ENCODE measurements at regions not wholly inside any gene's neighbourhood (a gene's known extent, or its start where the extent isn't known, plus 50 kb on each side); places are given as distances from the start of the nearest gene placed in this dataset.

- TF ChIP-seq NFIC (IDR thresholded peaks at IDR 0.05): no peak
These were observed 200.8 kb downstream of the DIRAS2 start for GRCh38 chr9:90441814-90442213.

GRCh38 chr9:90442723-90443122 is 199.9 kb downstream of the DIRAS2 start:
- TF ChIP-seq TAF1 (IDR thresholded peaks at IDR 0.05; ENCODE audit: low read depth) (no peak), MAX (IDR thresholded peaks at IDR 0.05) (no peak), YY1 (IDR thresholded peaks at IDR 0.05; ENCODE audit: low read depth) (no peak), USF1 (IDR thresholded peaks at IDR 0.05) (no peak), REST (IDR thresholded peaks at IDR 0.05; ENCODE audit: low read depth) (no peak), RAD21 (IDR thresholded peaks at IDR 0.05; ENCODE audit: low read depth) (no peak), TCF12 (IDR thresholded peaks at IDR 0.05; ENCODE audit: low read depth) (no peak), CEBPB (IDR thresholded peaks at IDR 0.05) (no peak), ZBTB7A (IDR thresholded peaks at IDR 0.05; ENCODE audit: low read depth) (no peak), CREB1 (IDR thresholded peaks at IDR 0.05; ENCODE audit: low read depth) (no peak), FOXM1 (IDR thresholded peaks at IDR 0.05; ENCODE audit: borderline replicate concordance, low read depth) (no peak)

GRCh38 chr9:90444609-90445204 is 197.9 kb downstream of the DIRAS2 start:
- TF ChIP-seq RAD21 (IDR thresholded peaks at IDR 0.05; ENCODE audit: low read depth) (no peak), EGR1 (IDR thresholded peaks at IDR 0.05) (no peak), YY1 (IDR thresholded peaks at IDR 0.05; ENCODE audit: low read depth) (no peak), EP300 (IDR thresholded peaks at IDR 0.05; ENCODE audit: borderline replicate concordance) (no peak), FOXM1 (IDR thresholded peaks at IDR 0.05; ENCODE audit: borderline replicate concordance, low read depth) (no peak), MAX (IDR thresholded peaks at IDR 0.05) (no peak), REST (IDR thresholded peaks at IDR 0.05; ENCODE audit: low read depth) (no peak), NFIC (IDR thresholded peaks at IDR 0.05) (no peak), TAF1 (IDR thresholded peaks at IDR 0.05; ENCODE audit: low read depth) (no peak), CREB1 (IDR thresholded peaks at IDR 0.05; ENCODE audit: low read depth) (no peak), USF1 (IDR thresholded peaks at IDR 0.05) (no peak), TEAD4 (IDR thresholded peaks at IDR 0.05) (no peak), ZBTB7A (IDR thresholded peaks at IDR 0.05; ENCODE audit: low read depth) (no peak), TCF12 (IDR thresholded peaks at IDR 0.05; ENCODE audit: low read depth) (no peak), CEBPB (IDR thresholded peaks at IDR 0.05) (no peak)

GRCh38 chr9:90445391-90445790 is 197.2 kb downstream of the DIRAS2 start:
- TF ChIP-seq REST (IDR thresholded peaks at IDR 0.05; ENCODE audit: low read depth) (no peak), NFIC (IDR thresholded peaks at IDR 0.05) (no peak), TAF1 (IDR thresholded peaks at IDR 0.05; ENCODE audit: low read depth) (no peak), CREB1 (IDR thresholded peaks at IDR 0.05; ENCODE audit: low read depth) (no peak), USF1 (IDR thresholded peaks at IDR 0.05) (no peak), ZBTB7A (IDR thresholded peaks at IDR 0.05; ENCODE audit: low read depth) (no peak), EP300 (IDR thresholded peaks at IDR 0.05; ENCODE audit: borderline replicate concordance) (no peak), EGR1 (IDR thresholded peaks at IDR 0.05) (no peak), YY1 (IDR thresholded peaks at IDR 0.05; ENCODE audit: low read depth) (no peak), CEBPB (IDR thresholded peaks at IDR 0.05) (no peak), TCF12 (IDR thresholded peaks at IDR 0.05; ENCODE audit: low read depth) (no peak), TEAD4 (IDR thresholded peaks at IDR 0.05) (no peak)
